Gastrocnemius medialis (tissue), 4 donors: ENCODE measurements at regions not wholly inside any gene's neighbourhood (a gene's known extent, or its start where the extent isn't known, plus 50 kb on each side); places are given as distances from the start of the nearest gene placed in this dataset.

Source experiments
- CTCF ChIP-seq, 5 experiments: fragments of 450-650 bp in 3 of 5; fragments of 200-600 bp in 2 of 5; sonication (generic) in 2 of 5; IDR thresholded peaks in 4 of 5; conservative IDR thresholded peaks in 1 of 5; 1 replicate in 4 of 5; 2 replicates in 1 of 5; pipeline ENCODE4 v1.5.1; 2016 to 2019; ENCODE audit warnings: antibody characterized with exemption in 5 of 5, mild to moderate bottlenecking in 3 of 5, moderate library complexity in 3 of 5
- POLR2A ChIP-seq, 2 donors: fragments of 450-650 bp; IDR thresholded peaks; one replicate each; pipeline ENCODE4 v1.6.1; 2017; ENCODE audit warnings: antibody characterized with exemption in 2 of 2, mild to moderate bottlenecking in 2 of 2, moderate library complexity in 2 of 2

- TF ChIP-seq CTCF (IDR thresholded peaks at IDR 0.05 in 4 of 5, conservative IDR thresholded peaks at IDR 0.05 in 1 of 5) (no peak), POLR2A (IDR thresholded peaks at IDR 0.05) (no peak)
Measured at GRCh38 chr1:178028841-178029481, 59.1 kb upstream of the SEC16B start.
